ENCODE measurements at regions not wholly inside any gene's neighbourhood (a gene's known extent, or its start where the extent isn't known, plus 50 kb on each side); places are given as distances from the start of the nearest gene placed in this dataset.

DNA sequence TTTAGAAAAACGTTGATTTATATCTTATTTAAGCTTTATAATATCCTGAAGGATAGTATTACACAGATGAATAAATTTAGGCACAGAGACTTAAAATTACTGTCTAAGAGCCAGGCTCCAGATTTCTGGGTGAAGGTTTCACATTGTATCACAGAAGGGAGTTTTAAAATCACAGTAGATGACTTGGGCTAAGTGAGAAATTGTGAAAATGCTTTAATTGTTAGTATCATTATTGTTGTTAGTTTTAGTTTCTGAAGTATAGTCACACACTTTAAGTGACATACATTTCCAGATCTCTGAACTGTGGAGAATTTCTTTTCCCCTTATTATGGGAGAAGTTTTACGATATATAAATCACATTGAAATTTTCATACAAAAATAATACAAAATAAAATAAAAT is 83.5 kb downstream of the NDUFS5 start:
- DNase-seq = no peak

DNA sequence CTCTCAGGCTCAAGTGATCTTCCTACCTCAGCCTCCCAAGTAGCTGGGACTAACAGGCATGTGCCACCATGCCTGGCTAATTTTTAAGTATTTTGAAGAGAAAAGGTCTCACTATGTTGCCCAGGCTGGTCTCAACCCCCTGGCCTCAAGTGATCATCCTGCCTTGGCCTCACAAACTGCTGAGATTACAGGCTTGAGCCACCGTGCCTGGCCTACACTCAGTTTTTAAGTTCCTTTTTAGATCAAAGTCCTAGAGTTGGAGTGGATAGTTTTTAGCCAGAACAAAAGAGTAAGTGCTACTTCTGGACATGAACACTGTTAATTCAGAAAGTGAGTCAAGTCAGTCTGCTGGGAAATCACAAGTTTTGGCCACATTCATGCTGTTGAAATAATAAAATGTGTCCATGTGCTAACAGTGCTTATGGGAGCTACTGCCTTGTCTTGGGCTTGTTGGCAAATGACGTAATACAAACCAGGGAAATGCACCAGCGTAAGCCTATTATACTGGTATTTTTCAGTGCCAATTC is 84.2 kb downstream of the NDUFS5 start:
- no peak for DNase-seq

DNA sequence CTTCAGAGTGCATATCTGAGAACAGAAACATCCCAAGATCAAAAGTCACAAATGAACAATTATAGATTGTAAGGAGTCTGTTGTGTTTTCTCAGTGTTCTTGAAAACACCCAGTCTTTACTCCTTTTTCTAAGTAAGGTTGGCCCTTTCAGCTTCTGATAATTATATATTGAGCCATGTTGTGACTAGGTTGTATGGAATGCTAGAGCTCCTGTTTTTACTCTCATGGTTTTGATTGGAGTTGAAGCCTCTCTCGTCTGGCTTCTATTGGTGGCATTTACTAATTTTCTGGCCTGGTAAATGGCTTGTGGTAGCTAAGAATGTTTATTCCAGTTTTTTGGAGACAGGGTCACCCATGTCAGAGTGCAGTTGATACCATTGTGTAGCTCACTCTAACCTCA is 84.7 kb downstream of the NDUFS5 start:
- no peak for DNase-seq

DNA sequence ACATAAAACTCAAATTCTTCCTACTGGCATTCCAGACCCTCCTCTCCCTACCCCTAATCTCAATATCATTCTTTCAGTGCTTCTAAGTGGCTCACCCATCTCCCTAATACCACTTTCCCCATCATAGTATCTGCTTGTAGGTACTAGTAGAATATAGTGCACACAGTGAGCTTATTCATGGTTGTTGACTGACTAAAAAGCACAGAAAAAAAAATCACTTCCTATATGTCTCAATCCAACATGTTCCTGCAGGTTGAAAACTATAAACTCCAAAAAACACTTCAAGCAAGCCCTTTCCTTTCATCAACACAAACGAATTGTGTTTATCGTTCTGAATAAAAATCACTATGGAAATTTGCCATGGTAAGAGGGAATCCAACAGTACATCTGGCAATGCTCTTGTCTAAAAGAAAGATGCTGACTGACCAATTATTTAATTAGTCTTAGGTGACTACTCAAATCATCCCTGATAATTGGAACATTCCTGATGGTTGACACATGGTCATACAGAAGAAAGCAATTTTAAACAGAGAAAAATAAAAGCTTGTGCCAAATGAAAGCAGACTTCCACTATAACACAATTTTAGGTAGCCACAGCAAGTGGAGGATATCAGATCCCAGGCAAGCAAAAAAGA is 87.1 kb downstream of the NDUFS5 start:
- no peak for DNase-seq

DNA sequence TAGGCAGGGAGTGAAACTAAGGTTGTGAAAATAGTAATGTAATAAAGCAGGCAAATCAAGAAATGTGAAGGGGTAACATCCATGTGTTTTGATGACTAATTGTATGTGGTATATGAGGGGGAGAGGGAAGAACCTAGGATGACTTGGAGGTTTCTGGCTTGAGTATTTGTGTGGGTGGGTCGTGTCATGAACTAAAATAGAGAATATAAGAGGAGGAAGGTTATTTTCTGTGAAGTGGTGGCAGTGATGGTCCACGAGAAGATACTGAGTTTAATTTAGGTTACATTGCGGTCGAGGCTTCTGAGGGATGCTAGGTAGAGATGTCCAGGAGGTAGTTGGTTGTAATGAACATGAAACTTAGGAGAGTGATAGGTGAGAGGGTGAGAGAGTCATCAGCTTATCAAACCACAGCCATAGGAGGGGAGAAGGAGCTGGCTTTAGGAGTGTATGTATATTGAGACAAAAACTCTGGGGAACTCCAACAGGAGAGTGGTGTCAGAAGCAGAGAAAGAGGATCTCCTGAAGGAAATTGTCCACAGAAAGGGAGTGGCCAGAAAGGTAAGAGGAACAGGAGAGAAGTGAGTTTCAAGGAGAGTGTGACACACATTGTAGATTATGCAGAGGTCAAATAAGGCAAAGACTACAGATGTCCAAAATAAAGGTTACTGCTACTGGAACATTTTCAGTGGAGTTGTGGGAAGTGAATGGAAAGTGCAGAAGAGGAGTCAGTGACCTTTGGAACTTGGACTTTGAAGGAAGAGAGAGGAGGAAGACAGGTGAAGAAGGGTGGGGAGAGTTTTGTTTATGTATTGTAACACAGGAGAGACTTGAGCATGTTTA is 89.0 kb upstream of the MACF1 start:
- DNase-seq = no peak

DNA sequence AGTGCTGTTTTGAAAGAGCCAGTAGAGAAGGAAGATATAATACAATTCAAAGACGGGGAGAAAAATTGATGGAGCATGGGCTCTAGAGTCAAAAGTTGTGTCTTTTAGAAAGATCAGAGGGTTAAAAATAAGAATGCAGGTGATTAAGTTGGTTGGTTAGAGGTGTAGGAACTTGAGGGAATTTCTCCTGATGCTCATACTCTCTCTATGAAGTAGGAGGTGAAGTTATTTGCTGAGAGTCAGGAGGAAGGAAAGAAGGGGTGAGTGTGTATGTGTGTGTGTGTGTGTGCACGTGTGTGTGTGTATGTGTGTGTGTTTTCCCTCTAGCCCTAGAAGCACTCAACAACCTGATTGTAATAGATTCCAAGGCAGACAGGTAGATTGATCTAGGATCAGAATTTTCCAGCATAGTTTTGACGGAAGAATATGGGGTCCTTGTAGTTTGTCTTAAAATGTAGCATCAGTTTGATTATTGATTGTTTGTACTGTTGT is 88.3 kb upstream of the MACF1 start:
- DNase-seq = no peak

DNA sequence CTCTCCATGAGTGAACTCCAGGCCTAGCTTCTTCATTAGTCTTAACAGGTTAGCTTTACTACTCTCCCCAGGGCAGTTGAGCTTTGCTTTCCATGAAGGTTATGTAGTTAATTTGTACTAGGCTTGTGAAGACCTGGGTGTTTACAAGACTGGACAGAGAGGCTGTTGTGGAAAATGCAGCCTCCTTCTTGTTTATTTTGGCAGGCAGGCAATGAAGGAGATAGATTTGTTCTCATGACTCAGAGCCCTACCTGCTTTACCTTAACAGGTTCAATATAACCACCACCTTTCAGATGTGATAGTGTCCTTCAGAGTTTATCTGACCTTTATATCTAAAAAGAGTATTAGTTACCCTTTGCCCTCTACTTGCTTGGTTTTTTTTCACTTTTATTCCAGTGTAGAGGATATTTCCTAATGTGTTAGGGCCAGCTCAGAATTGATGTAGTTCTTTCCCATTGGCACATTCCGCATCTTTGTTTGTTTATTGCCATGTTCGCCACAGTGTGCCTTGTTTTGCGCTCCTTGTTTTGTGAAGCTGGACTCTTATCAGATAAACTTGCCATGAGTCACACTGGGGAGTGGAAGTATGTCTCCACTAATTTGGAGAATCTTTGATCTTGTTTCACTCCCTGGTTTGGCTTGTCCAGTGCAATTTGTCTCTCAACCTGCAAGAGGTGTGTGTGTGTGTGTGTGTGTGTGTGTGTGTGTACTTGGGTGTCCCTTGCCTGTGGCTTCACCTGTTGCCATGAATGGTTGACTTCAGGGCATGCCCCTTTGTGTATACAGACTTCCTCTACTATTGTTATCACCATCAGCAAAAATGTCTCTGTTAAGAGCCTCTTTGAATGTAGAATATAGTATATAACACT is 87.4 kb upstream of the MACF1 start:
- no peak for DNase-seq

DNA sequence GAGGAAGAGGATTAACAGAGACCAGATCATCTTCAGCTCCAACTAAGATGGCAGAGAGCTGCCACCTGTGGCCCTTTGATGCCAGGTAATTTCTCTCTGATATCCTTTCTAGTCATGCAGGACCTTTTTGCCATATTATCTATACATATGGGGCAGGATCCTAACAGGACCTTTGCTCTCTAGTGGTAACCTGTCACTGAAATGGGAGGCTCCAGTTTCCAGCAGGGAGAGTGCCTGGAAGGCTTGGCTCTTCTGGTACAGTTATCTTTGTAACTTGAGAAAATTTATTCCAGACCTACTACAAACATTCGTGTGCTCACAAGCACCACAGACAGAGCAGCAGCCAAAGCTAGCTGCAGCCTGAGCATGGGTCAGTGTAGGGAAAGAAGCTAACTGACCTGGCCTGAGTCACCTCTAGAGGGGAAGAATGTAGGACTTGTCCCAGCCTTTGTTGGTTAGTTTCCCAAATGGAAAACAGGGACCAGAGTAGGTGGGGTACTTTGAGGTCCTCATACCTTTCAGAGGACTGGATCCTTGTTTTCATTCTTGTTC is 86.5 kb upstream of the MACF1 start:
- DNase-seq = no peak

DNA sequence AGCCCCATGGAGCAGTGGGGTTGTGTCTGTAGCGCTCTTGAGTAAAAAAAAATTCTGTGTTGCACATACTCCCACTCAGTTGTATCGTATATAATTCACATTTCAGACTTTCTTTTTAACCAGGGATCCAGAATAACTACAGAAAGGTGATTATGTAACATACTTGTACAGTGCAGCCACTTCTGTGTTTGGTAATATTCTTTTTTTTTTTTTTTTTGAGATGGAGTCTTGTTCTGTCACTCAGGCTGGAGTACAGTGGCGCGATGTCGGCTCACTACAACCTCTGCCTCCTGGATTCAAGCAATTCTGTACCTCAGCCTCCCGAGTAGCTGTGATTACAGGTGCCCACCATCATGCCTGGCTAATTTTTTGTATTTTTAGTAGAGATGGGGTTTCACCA is 82.4 kb upstream of the MACF1 start:
- no peak for DNase-seq

DNA sequence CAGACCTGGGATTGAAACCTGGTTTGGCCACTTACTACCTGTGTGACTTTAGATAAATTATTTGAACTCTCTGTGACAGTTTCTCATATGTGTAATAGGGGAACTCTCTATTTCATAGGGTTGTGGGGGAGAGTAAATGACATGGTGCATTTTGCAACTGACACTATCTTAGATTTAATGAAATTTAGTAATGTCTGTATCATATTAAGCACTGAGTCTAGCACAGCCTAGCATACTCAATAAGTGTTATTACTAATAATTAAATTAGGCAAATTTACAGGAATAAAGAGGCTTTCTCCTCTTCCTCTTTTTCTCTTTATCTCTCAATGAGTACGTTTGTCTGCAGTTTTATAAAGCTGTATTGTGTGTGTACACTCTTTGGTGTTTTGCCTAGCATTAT is 80.2 kb upstream of the MACF1 start:
- DNase-seq = no peak

DNA sequence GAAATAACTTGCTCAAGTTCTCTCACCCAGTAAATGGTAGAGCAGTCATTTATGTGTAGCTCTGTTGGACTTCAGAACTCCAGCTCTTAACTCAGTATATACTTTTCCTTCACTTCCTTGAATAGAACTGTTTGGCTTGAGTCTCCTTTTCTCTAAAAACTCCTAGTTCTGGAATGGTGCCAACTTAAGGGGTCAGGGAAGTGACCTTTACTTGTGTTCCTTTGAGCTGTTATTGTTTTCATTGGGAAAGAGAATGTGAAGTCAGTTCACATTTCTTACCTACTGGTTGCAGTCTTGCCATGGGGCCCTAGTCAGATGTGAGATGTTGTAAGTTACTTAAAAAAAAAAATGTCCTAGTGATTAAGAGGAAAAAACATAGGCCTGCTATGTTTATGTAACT is 77.0 kb upstream of the MACF1 start:
- no peak for DNase-seq

DNA sequence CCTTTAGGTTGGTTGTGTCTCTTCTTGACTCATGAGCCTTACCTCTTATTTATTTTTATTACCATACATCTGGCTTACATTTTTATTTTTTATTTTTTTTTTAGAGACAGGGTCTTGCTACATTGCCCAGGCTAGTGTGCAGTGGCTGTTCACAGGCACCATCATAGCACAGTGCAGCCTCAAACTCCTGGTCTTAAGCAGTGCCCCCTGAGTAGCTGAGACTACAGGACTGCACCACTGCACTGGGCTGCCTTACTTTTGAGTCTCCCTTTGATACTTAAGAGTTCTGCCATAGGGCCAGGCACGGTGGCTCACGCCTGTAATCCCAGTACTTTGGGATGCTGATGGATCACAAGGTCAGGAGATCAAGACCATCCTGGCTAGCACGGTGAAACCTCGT is 76.4 kb upstream of the MACF1 start:
- no peak for DNase-seq

DNA sequence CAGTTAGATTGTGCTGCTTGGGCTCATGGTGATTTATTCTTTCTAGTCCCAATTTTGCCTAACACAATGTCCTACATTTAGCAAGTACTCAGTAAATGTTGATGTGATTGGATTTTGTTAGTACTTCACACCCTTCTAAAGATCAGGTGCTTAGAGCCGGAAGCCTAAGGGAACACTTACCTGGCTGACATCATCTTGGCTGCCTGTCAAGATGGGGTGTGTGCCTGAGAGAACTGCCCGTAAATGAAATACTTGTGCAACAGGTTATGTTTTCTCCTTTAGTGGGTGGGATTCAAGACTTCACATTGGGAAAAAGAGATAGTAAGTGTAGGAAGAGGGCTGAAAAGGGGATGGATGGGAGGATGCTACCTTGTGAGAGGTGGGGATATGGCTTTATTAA is 75.5 kb upstream of the MACF1 start:
- no peak for DNase-seq

DNA sequence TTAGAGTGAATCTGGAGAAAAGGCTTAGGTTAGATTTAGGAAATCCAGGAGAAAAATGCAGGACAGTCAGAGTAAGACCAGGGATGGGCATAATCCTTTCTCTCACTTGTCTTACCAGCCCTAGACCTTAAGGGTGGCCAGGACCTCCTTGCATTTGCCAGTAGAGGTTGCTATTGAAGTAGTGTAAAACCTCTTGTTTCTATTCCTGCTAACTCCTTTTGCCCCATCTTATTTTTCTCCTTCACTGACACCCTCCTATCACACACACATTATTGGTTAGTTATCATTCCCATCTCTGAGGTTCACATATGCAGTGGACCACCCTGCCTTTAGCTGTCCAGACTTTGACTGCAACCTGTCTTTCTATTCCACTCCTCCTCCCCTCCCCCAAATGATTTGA is 75.0 kb upstream of the MACF1 start:
- DNase-seq = no peak

DNA sequence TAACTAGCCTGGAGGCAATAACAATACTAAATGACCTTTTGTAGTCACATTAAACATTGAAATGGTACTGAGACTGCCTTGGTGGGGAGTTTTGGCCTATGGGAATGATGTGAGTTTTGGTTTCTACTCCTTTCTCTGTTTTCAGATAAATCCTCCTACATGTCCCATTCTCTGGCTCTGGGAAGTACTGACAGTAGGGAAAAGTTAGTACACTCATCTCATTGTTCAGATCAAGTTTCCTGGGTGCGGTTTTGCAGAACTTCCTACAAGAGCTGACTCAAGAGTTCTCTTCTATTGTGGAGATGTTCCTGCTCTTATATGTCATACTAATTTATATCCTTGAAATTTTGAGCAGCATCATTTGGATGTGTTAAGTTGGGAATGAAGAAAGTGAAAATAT is 74.2 kb upstream of the MACF1 start:
- DNase-seq = no peak

DNA sequence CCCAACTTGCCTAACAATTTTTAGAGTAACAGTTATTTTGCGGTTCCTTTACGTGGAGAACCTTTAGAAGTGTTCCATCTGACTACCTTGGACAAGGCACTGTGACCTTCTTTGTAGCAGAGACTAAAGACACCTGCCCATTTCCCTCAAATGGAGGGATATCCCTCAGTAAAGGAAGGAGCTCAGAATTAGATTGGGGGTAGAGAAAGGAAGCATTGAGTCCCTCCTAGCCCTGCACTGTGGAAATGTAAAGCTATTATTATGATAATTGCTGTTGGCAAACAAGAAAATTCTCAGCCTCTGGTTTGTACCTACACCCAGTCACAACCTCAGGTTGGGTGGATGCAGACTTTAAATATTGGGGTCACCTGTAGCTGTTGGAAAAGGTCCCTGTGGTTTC is 72.6 kb upstream of the MACF1 start:
- no peak for DNase-seq

DNA sequence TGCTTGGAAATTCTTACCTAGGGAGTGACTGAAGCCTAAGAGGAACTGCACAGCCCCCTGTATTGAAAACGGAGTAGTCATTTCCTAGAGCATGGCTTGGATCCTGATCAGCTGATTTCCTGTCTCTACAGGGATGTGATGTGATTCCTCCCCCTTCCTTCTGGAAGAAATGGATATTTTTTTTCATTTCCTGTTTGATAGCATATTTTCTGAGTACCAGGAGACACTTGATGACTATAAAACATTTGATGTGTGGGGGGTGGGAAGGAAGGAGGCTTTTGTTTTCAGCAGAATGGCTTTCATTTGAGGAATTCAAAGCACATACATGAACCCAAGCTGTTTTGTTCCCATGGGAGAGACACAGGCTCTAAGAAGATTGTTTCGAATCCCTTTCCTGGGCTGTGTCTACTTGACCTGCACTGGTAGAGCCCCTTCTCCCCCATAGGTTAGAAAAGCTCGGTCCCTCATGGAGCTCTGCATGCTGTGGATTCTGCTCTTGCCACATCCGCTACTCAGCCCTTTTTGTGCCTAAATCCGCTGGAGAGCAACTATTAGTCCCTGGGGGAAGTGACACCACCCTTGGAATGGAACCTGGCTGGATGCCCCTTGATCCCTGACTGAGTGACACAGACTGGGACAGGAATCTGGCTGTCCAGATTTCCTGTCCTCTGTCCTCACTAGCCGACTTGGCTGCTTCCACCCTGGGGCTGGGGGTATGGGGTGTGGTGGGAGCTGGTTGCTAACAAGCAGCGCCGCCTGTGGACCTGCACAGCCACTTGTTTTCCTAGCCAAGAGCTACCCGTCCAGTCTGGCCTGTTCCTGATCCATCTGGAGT is 71.8 kb upstream of the MACF1 start:
- DNase-seq = no peak

DNA sequence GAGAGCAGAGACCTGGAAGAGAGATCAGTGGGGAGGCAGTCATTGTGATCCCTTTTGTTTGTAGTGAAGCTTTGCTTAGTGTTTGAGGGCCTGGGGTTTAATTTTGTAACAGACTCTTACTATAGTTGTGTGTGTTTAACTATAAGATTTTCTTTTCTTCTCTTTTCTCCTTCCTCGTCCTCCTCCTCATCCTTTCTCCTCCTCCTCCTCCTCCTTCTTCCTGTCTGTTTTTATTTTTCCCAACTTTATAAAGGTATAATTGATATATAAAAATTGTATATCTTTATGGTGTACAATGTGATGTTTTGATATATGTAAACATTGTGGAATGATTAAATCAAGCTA is 71.2 kb upstream of the MACF1 start:
- DNase-seq = no peak

DNA sequence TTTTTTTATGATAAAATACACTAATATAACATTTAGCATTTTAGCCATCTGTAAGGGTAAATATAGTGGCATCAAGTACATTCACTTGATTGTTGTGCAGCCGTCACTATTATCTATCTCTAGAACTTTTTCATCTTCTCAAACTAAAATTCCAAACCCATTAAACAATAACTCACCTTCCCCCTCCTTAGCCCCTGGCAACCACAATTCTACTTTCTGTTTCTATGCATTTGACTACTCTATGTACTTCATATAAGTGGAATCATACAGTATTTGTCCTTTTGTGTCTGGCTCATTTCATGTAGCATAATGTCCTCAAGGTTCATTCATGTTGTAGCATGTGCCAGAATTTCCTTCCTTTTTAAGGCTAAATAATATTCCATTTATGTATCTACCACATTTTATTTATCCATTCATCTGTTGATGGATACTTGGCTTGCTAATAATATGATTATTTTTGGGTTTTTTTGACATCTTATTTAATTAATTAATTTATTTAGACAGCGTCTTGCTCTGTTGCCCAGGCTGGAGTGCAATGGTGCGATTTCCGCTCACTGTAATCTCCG is 69.6 kb upstream of the MACF1 start:
- DNase-seq = no peak

DNA sequence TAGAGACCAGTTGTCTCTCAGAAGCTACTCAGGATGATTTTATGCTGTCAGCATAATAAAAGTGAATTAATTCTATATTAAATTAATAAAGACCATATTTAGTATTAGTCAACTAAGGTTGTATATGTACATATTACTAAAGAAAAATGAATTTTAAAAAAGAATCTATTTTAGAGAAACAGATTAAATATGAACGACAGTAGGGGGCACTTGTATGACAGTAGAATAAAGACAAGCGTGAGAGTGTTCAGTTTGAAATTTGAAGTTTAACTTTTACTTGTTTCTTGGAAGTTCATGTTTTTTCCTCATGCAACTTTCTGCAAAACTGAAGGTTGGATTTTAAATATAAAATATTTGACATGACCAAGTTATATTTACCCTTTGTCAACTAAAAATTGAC is 67.9 kb upstream of the MACF1 start:
- no peak for DNase-seq

DNA sequence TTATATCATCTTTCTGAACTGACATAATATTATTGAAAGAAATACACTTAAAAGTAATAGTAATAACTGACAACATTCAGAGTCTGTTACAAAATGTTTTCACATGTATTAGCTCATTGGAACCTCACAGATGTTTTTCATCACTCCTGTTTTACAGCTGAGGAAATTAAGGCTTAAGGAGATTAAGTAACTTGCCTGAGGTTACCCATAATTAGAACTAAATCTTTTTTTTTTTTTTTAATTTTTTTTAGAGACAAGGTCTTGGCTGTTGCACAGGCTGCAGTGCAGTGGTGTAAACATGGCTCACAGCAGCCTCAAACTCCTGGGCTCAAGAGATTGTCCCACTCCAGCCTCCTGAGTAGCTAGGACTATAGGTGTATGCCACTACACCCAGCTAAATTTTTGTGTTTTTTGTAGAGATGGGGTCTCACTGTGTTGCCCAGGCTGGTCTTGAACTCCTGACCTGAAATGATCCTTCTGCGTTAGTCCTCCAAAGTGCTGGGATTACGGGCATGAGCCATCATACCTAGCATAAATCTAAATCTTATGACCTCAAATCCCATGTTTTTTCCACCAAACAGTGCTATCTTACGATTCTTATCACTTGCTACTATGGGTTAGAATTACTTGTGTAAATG is 64.7 kb upstream of the MACF1 start:
- no peak for DNase-seq

Data from CD4-positive, alpha-beta T cell treated with Interferon gamma for 1 hour (primary cell).